NCI-H82 treated with DMSO at 0.1 percent for 48 hours (cell line): ENCODE measurements at regions not wholly inside any gene's neighbourhood (a gene's known extent, or its start where the extent isn't known, plus 50 kb on each side); places are given as distances from the start of the nearest gene placed in this dataset.
"Not testable (repeated sequence)": the region's sequence is repeated elsewhere in the genome, so short reads cannot be mapped to it uniquely, and the experiment has no call there.

Experiments
- DNase-seq: peaks from one replicate; lab custom pipeline; 2025; ENCODE audit not compliant: unreplicated experiment; lab: John Stamatoyannopoulos, UW

GRCh38 chr6:145548933-145549648 lies 186.2 kb downstream of the EPM2A start:
- DNase-seq: no peak

- no peak for DNase-seq
These were observed 184.2 kb downstream of the EPM2A start for GRCh38 chr6:145551164-145551563.

DNA sequence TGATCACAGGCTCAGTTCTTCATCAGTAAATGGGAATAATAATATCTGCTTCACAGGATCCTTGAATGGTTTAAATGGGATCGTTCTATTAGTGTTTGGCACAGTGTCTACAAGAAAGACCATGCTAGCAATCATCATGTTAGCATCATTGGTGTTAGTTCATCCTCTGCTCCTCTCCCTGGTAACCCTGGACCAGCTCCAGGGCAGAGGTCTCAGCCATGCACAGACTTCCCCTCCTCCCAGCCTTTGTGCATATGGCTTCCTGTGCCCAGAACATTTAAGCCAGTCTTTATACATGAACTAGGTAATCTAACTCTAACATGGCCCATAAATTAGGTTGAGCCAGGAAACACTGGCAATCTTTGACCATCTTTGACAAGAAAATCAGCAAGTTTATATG lies 180.2 kb downstream of the EPM2A start:
- no peak for DNase-seq

DNA sequence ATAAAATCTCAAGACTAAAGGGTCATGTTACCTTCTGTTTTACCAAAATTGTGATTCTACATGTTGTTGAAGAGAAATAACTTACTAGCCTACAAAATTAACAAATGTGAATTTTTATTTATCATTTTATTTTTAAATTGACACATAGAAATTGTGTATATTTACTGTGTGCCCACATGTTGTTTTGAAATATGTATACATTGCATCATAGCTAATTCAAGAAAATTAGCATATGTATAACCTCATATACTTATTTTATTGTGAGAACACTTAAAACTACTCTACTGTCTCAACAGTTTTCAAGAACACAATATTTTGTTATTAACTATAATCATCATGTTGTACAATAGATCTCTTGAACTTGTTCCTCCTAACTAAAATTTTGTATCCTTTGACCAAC lies 177.8 kb downstream of the EPM2A start:
- no peak for DNase-seq

GRCh38 chr6:145559836-145560235 lies 175.5 kb downstream of the EPM2A start:
- DNase-seq: no peak

- no peak for DNase-seq
These were observed 173.9 kb downstream of the EPM2A start for GRCh38 chr6:145561095-145562072.

- DNase-seq: no peak
These were observed 172.3 kb downstream of the EPM2A start for GRCh38 chr6:145562771-145563615.

GRCh38 chr6:145564553-145564952 lies 170.8 kb downstream of the EPM2A start:
- DNase-seq: no peak

DNA sequence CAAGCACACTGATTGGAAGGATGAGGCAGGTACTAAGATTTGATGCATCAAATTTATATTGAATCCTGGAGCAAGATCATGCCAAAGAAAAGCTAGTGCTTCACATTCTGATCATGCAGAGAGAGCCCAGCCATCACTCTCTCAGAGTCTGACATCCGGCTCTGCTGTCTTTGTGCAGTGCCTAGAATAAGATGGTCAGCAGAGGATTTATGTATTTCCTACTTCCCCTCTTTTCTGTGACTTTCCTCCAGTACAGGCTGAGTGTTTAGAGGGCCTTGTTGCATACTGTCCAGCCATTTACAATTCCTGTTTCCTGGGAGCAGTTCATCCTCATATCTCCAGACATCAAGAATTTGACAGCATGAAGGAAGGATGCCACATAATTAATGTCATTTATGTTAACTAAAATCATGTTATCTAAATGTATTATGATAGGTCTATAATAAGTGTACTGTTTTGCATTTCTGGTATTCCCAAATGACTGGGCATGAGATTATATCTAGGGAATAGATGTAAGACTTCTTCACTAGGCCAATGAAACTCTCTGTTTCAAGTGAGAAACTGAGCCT lies 167.6 kb downstream of the EPM2A start:
- no peak for DNase-seq

- no peak for DNase-seq
These were observed 166.2 kb downstream of the EPM2A start for GRCh38 chr6:145569140-145569539.

GRCh38 chr6:145570336-145570735 lies 165.0 kb downstream of the EPM2A start:
- not testable (repeated sequence) for DNase-seq

- DNase-seq: not testable (repeated sequence)
These were observed 161.1 kb downstream of the EPM2A start for GRCh38 chr6:145574269-145574668.
